GM21737 (cell line): ENCODE measurements at regions not wholly inside any gene's neighbourhood (a gene's known extent, or its start where the extent isn't known, plus 50 kb on each side); places are given as distances from the start of the nearest gene placed in this dataset.
"Not testable (repeated sequence)": the region's sequence is repeated elsewhere in the genome, so short reads cannot be mapped to it uniquely, and the experiment has no call there.

Experiments used
- ATAC-seq: cut with Tn5 transposase; IDR thresholded peaks from one replicate; pipeline ENCODE4 v1.9.1; 2021; ENCODE audit warnings: mild to moderate bottlenecking, moderate library complexity; ENCODE audit not compliant: unreplicated experiment

DNA sequence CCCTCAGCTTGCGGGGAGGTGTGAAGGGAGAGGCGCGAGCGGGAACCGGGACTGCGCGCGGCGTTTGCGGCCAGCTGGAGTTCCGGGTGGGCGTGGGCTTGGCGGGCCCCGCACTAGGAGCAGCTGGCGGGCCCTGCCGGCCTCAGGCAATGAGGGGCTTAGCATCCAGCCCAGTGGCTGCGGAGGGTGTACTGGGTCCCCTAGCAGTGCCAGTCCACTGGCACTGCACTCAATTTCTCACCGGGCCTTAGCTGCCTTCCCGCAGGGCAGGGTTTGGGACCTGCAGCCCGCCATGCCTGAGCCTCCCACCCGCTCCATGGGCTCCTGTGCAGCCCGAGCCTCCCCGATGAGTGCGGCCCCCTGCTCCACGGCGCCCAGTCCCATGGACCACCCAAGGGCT lies 163.5 kb upstream of the PTCH1 start:
- ATAC-seq, result not testable (repeated sequence)

GRCh38 chr9:95679874-95680273 lies 163.1 kb upstream of the PTCH1 start:
- ATAC-seq, result no peak

- ATAC-seq, result no peak
These were observed 162.0 kb upstream of the PTCH1 start for GRCh38 chr9:95678759-95679158.

GRCh38 chr9:95670122-95670521 lies 153.4 kb upstream of the PTCH1 start:
- no peak for ATAC-seq

GRCh38 chr9:95669253-95669652 lies 152.5 kb upstream of the PTCH1 start:
- ATAC-seq, result no peak

GRCh38 chr9:95667789-95668188 lies 151.0 kb upstream of the PTCH1 start:
- ATAC-seq, result no peak

DNA sequence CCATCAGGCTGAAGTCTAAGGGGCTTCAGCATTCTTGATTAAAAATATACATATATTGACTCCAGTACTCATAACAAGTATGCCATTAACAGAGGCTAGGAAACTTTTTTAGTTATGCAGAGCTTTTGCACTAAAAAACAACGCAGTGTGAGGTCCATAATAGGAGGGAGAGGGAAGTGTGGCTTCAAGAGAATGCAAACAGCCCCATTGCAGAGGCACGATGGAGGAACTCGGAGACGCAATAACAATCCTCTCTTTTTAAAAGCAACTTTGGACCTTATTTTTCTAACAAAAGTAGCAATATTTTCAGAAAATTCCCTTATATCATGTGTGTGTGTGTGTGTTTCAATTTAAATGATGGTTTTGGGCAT lies 150.0 kb upstream of the PTCH1 start:
- ATAC-seq, result no peak

DNA sequence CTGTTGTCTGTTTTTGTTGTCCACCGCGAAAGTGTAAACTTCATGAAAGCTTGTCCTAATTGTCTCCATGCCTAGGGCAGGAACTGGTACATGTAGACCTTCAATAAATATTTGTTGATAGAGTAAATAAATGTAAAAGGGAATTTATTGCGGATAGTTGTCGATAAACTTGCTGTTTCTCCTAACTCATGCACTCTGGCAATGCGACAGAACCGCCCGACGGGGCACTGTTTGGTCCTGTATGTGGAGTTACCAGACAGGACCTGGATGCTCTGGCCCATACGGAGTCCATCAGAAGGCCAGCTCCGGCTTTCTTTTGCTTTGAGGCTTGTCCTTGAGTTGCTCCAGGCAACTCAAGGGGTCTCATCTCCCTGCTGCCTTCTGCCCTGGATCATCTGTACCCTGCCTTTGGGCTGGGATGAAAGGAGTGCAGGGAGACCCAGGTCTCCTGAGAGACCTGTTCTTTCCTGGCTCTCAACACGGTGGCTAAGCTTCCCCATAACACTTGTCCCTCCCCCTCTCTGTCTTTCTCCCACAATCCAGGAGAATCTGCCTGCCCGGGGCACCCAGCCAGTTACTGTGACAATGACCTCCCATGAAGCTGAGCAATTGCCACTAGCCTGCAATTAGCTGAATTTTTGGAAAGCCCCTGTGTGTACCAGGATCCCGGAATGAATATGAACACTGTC lies 149.5 kb upstream of the PTCH1 start:
- ATAC-seq, result no peak

DNA sequence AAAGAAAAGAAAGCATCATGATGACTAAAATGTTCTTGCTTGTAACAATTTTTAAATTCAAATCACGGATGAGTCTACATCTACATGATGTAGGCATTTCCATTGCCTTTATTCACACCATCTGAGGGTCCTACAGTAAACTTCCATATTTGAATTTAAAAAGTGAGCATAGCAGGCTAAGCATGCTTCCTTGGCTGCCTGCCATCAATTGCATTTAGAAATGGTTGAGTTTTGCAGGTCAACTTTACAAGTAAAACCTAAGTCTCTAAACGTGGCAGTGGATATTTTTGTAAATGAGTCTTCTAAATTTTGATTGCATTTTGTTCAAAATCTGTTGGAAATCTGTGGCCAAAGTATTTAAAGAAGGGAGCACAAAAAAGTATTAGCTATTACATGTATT lies 136.5 kb upstream of the PTCH1 start:
- ATAC-seq, result no peak

DNA sequence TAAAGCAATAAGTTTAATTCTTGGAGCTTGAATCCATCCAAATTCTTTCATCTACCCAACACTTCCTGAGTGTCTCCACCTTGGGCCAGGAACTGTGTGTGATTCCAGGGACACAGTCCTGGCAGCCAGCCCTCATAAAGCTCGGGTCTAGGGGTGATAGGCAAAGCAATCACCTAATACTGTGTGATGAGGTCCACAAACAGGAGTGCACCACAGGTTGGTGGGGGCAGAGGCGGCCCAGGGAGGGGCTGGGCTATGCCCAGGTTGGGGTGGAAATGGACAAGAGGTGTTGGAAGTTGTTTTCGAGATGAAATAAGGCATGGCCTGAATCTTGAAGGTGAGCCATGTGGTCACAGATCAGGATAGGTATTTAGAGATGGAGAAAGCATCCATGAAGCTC lies 133.9 kb upstream of the PTCH1 start:
- ATAC-seq, result no peak

- ATAC-seq, result no peak
These were observed 133.0 kb upstream of the PTCH1 start for GRCh38 chr9:95649801-95650213.

GRCh38 chr9:95648225-95648624 lies 131.5 kb upstream of the PTCH1 start:
- ATAC-seq, result no peak

DNA sequence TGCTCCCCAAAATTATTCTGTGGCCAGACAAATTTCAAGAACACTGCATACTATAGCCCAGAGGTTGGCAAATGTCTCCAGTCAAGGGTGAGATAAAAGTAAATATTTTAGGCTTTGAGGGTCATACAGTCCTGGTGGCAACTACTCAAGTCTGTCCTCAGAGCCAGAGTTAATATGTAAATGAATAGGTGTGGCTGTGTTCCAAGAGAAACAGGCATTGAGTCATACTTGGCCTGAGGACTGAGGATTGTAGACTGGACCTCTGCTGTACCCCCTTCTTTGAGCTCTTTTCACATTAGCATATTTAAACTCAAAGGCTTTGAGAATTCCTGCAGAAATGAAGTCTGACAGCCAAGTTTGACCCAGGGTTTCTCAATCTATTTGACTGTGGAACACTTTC lies 129.2 kb upstream of the PTCH1 start:
- ATAC-seq, result no peak

DNA sequence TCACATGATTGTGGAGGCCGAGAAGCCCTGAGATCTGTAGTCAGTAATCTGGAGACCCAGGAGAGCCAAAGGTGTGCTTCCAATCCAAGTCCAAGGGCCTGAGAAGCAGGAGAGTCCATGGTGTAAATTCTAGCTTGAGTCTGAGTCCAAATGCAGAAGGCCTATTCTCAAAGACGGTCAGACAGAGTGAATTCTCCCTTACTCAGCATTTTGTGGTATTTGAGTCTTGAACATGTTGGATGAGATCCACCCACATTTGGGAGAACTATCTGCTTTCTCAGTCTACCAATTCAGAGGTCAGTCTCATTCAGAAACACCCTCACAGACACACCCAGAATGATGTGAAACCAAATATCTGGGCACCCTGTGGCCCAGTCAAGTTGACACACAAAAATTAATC lies 128.8 kb upstream of the PTCH1 start:
- ATAC-seq, result no peak

GRCh38 chr9:95644377-95644776 lies 127.6 kb upstream of the PTCH1 start:
- no peak for ATAC-seq

GRCh38 chr9:95643619-95644018 lies 126.8 kb upstream of the PTCH1 start:
- ATAC-seq, result no peak

- ATAC-seq, result no peak
These were observed 125.4 kb upstream of the PTCH1 start for GRCh38 chr9:95642189-95642588.

GRCh38 chr9:95641586-95641985 lies 124.8 kb upstream of the PTCH1 start:
- no peak for ATAC-seq

GRCh38 chr9:95640336-95640735 lies 123.6 kb upstream of the PTCH1 start:
- ATAC-seq, result no peak

DNA sequence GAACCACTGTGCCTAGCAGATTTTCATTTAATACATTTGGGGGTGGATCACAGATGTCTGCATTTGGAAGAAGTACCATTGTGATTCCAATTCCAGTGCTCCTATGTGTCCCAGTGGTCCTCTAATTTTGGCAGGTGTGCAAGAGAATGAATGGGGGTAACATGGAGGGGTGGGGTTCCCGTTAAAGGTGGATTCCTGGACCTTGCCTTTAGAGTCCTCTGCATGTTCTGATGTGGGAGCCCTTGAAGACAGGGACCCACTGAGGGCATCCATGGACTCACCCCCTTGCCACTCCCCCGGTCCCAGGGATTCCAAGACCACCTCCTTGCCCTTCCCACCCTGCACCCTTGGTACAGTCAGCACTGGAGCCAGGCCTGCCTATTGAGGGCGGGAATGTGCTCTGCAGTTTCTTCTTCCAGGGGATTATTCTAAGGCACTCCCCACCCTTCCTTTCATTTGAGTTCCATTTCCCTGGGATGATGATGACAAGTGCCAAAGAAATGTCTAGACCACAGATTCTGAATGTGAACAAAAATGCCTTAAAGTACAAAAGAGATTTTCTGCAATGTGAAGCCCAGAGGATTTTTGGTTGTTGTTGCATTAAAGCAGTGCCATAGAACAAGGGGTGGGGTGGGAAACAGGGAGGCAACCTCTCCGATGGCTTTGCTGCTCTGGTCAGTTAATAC lies 119.4 kb upstream of the PTCH1 start:
- no peak for ATAC-seq

- no peak for ATAC-seq
These were observed 117.8 kb upstream of the PTCH1 start for GRCh38 chr9:95634536-95634935.

DNA sequence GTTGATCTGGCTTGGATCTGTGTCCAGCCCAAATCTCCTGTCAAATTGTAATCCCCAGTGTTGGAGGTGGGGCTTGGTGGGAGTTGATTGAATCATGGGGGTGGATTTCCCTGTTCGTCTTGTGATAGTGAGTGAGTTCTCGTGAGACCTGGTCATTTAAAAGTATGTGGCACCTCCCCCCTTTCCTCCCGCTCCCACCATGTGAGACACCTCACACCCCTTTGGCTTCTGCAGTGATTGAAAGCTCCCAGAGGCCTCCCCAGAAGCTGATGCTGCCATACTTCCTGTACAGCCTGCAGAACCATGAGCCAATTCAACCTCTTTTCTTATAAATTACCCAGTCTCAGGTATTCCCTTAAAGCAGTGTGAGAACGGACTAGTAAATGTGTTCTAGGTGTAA lies 117.3 kb upstream of the PTCH1 start:
- no peak for ATAC-seq

DNA sequence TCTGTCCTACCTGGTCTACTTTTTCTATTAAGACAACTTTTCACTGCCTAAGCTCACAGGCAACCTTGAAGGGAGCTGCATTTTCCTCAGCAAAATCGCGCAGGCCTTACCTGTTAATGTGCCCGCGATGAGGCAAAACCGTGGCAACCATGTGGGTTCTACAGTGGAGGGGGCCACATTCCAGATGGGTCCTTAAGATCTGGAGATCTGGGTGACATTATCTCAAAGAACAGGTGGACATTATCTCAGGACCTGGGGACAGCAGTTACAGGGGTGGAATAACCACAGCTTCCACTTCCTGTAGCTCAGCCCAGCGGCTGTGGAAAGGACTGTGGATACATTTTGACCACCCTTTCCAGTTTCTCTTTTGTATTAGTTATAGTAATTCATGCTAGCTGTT lies 112.8 kb upstream of the PTCH1 start:
- ATAC-seq, result no peak
